ENCODE measurements at regions not wholly inside any gene's neighbourhood (a gene's known extent, or its start where the extent isn't known, plus 50 kb on each side); places are given as distances from the start of the nearest gene placed in this dataset.

GRCh38 chr3:16816048-16816780 lies 68.5 kb upstream of the PLCL2 start:
- Mint-ChIP-seq H3K4me3 (no peak overlapping the region), H3K27ac (no peak overlapping the region), H3K27me3 (peaks cover 17% of the 10 kb centered on the region), H3K36me3 (ENCODE audit: low read depth) (no peaks in the 10 kb centered on the region), H3K4me1 (peaks cover 6% of the 10 kb centered on the region), H3K9me3 (peaks cover 15% of the 10 kb centered on the region)
- DNase-seq = no peak
- intact Hi-C loops (cut with micrococcal nuclease) = no loop called here

DNA sequence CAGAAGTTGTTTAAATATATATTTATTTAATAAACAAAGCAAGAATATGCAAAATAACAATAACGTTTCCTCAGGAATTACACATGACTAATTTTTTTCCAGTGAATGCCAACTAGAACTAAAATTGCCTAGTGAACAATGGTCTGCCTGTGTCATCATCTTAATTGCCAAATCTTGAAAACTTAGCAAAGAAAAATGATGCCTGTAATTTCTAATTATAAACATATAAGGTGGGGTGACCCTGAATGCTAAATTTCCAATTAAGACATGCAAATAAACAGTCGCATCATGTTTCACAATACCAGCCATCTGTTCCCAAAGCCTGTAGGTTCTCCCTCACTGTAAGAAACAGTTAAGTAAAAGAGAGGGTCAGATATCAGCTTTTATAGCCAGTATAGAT lies 67.6 kb upstream of the PLCL2 start:
- H3K9me3 Mint-ChIP-seq = peaks cover 20% of the 10 kb centered on the region
- H3K27ac Mint-ChIP-seq = no peak overlapping the region
- DNase-seq = no peak
- H3K36me3 Mint-ChIP-seq (ENCODE audit: low read depth) = no peaks in the 10 kb centered on the region
- H3K4me1 Mint-ChIP-seq = peaks cover 7% of the 10 kb centered on the region
- peaks cover 24% of the 10 kb centered on the region for H3K27me3 Mint-ChIP-seq
- intact Hi-C loops (cut with micrococcal nuclease) = no loop called here
- H3K4me3 Mint-ChIP-seq = no peak overlapping the region

- no peaks in the 10 kb centered on the region for H3K36me3 Mint-ChIP-seq (ENCODE audit: low read depth)
- H3K27me3 Mint-ChIP-seq = peaks cover 23% of the 10 kb centered on the region
- peaks cover 18% of the 10 kb centered on the region for H3K9me3 Mint-ChIP-seq
- no peak for DNase-seq
- H3K4me1 Mint-ChIP-seq = peaks cover 8% of the 10 kb centered on the region
- intact Hi-C loops (cut with micrococcal nuclease) = no loop called here
- no peak overlapping the region for H3K27ac Mint-ChIP-seq
- H3K4me3 Mint-ChIP-seq = no peak overlapping the region
Observed at GRCh38 chr3:16818194-16818593, 66.6 kb upstream of the PLCL2 start.

DNA sequence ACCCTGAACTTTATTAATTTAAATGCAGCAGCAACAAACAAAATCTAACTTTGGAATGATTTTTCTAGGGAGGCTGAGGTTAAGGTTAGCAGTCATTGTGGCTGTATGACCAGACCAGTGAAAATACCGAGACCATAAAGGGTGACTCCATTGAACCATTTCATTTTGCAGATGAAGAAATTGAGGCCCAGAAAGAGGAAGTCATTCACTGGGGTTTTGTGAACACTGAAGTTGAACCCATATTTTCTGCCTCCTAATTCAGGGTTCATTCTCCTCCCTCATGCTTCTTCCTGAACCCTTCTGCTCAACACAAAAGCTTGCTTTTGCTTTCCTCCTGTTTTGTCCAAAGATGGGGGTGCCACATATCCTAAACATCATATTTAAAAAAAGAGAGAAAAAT lies 65.8 kb upstream of the PLCL2 start:
- no peaks in the 10 kb centered on the region for H3K36me3 Mint-ChIP-seq (ENCODE audit: low read depth)
- no peak overlapping the region for H3K27ac Mint-ChIP-seq
- H3K4me1 Mint-ChIP-seq = peaks cover 13% of the 10 kb centered on the region
- no peak overlapping the region for H3K4me3 Mint-ChIP-seq
- DNase-seq = no peak
- H3K27me3 Mint-ChIP-seq = peaks cover 24% of the 10 kb centered on the region
- intact Hi-C loops (cut with micrococcal nuclease) = no loop called here
- H3K9me3 Mint-ChIP-seq = peaks cover 17% of the 10 kb centered on the region

DNA sequence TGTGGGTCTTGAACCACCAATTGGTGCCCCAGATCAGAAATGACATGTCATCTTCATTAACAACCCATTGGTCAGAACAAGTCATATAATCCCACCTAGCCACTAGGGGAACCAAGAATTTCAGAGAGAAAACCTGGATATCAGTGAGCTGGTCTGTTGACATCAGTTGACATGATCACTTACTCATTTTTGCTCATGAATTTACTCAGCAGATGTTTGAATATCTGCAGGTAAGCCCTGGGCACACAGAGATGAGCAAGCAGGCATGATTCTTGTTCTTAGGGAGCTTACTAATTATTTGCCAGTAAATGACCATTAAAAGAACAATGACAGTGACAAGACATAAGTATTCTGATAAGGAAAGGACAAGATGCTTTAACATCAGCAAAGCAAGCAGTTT lies 64.3 kb upstream of the PLCL2 start:
- no peak for DNase-seq
- no peak overlapping the region for H3K4me3 Mint-ChIP-seq
- H3K27me3 Mint-ChIP-seq = peaks cover 25% of the 10 kb centered on the region
- no peak overlapping the region for H3K27ac Mint-ChIP-seq
- peaks cover 23% of the 10 kb centered on the region for H3K4me1 Mint-ChIP-seq
- no peaks in the 10 kb centered on the region for H3K36me3 Mint-ChIP-seq (ENCODE audit: low read depth)
- intact Hi-C loops (cut with micrococcal nuclease) = loop anchor here (5.0 to 10.0 kb wide), 2 partner anchors 227 to 334 kb away; no protein-coding TSS in a partner anchor
- peaks cover 13% of the 10 kb centered on the region for H3K9me3 Mint-ChIP-seq

GRCh38 chr3:16821053-16821452 lies 63.7 kb upstream of the PLCL2 start:
- intact Hi-C loops (cut with micrococcal nuclease) = loop anchor here (5.0 to 10.0 kb wide), 2 partner anchors 226 to 334 kb away; no protein-coding TSS in a partner anchor
- Mint-ChIP-seq H3K4me3 (no peak overlapping the region), H3K9me3 (peaks cover 13% of the 10 kb centered on the region)

GRCh38 chr3:16824081-16824696 lies 60.6 kb upstream of the PLCL2 start:
- peak; percentile 72 for DNase-seq
- intact Hi-C loops (cut with micrococcal nuclease) = loop anchor here (2.0 to 10.0 kb wide), 4 partner anchors 19 to 331 kb away; partner anchors contain the start of gene PLCL2
- peaks cover 24% of the 10 kb centered on the region for H3K4me1 Mint-ChIP-seq
- H3K27ac Mint-ChIP-seq = no peak overlapping the region
- H3K4me3 Mint-ChIP-seq = peak overlapping the region; percentile 3
- no peaks in the 10 kb centered on the region for H3K36me3 Mint-ChIP-seq (ENCODE audit: low read depth)
- H3K9me3 Mint-ChIP-seq = peaks cover 9% of the 10 kb centered on the region
- H3K27me3 Mint-ChIP-seq = peaks cover 22% of the 10 kb centered on the region

More at GRCh38 chr3:16821053-16821452, 63.7 kb upstream of the PLCL2 start:
- Mint-ChIP-seq H3K36me3 (ENCODE audit: low read depth) (no peaks in the 10 kb centered on the region), H3K27ac (no peak overlapping the region), H3K27me3 (peaks cover 28% of the 10 kb centered on the region), H3K4me1 (peaks cover 22% of the 10 kb centered on the region)
- DNase-seq = no peak

GRCh38 chr3:16825617-16826204 lies 59.0 kb upstream of the PLCL2 start:
- H3K4me1 Mint-ChIP-seq = peaks cover 24% of the 10 kb centered on the region
- no peak for DNase-seq
- peaks cover 16% of the 10 kb centered on the region for H3K27me3 Mint-ChIP-seq
- intact Hi-C loops (cut with micrococcal nuclease) = loop anchor here (2.0 to 10.0 kb wide), 5 partner anchors 17 to 407 kb away; partner anchors contain the start of gene PLCL2
- H3K9me3 Mint-ChIP-seq = peaks cover 5% of the 10 kb centered on the region
- no peak overlapping the region for H3K4me3 Mint-ChIP-seq
- H3K36me3 Mint-ChIP-seq (ENCODE audit: low read depth) = no peaks in the 10 kb centered on the region
- no peak overlapping the region for H3K27ac Mint-ChIP-seq

- peaks cover 16% of the 10 kb centered on the region for H3K4me1 Mint-ChIP-seq
- peaks cover 9% of the 10 kb centered on the region for H3K27me3 Mint-ChIP-seq
- H3K9me3 Mint-ChIP-seq = no peaks in the 10 kb centered on the region
- no peak overlapping the region for H3K4me3 Mint-ChIP-seq
- no peak overlapping the region for H3K27ac Mint-ChIP-seq
- DNase-seq = peak; percentile 84
- intact Hi-C loops (cut with micrococcal nuclease) = loop anchor here (5.0 to 10.0 kb wide), 3 partner anchors 232 to 403 kb away; no protein-coding TSS in a partner anchor
- no peaks in the 10 kb centered on the region for H3K36me3 Mint-ChIP-seq (ENCODE audit: low read depth)
Observed at GRCh38 chr3:16828815-16829214, 55.9 kb upstream of the PLCL2 start.

- H3K27ac Mint-ChIP-seq = no peak overlapping the region
- peaks cover 8% of the 10 kb centered on the region for H3K27me3 Mint-ChIP-seq
- intact Hi-C loops (cut with micrococcal nuclease) = no loop called here
- H3K9me3 Mint-ChIP-seq = no peaks in the 10 kb centered on the region
- H3K4me1 Mint-ChIP-seq = peaks cover 3% of the 10 kb centered on the region
- H3K36me3 Mint-ChIP-seq (ENCODE audit: low read depth) = no peaks in the 10 kb centered on the region
- no peak for DNase-seq
- H3K4me3 Mint-ChIP-seq = no peak overlapping the region
Observed at GRCh38 chr3:16831846-16832245, 52.9 kb upstream of the PLCL2 start.

DNA sequence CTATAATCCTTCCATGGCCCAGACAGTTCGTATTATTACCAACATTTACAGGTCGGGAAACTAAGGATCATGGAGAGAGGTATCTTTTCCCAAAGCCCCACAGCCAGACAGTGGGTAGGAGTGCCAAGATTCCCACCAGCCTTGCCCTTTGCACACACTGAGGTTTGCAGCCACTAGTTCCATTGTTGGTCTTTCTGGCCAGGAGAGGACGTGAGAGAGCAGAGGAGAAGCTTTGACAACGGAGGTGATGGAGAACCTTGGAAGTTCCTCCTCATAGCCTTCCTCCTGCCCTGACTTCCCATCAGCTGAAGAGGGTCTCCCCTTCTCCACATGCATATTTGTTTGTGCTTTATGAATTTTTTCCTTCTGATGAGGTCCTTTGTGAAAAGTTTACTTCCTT lies 50.5 kb upstream of the PLCL2 start:
- no peak overlapping the region for H3K27ac Mint-ChIP-seq
- peak; percentile 43 for DNase-seq
- peaks cover 8% of the 10 kb centered on the region for H3K27me3 Mint-ChIP-seq
- no peaks in the 10 kb centered on the region for H3K36me3 Mint-ChIP-seq (ENCODE audit: low read depth)
- H3K4me3 Mint-ChIP-seq = no peak overlapping the region
- peaks cover 20% of the 10 kb centered on the region for H3K4me1 Mint-ChIP-seq
- H3K9me3 Mint-ChIP-seq = no peaks in the 10 kb centered on the region
- intact Hi-C loops (cut with micrococcal nuclease) = no loop called here

DNA sequence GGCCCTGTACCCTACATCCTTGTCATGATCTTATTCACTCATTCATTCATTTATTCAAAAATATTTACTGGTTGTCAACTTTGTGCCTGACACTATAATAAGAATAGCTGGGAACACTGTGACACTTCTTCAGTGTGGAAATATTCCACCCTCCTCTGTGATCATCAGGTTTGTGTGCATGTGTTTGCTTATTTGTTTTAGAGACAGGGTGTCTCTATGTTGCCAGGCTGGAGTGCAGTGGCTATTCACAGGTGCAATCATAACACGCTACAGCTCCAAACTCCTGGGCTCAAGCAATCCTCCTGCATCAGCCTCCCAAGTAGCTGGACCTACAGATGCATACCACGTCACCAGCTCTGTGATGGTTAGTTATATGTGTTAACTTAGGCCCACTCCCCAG lies 50.0 kb upstream of the PLCL2 start:
- intact Hi-C loops (cut with micrococcal nuclease) = no loop called here
- H3K9me3 Mint-ChIP-seq = no peaks in the 10 kb centered on the region
- H3K27me3 Mint-ChIP-seq = peaks cover 8% of the 10 kb centered on the region
- no peak overlapping the region for H3K27ac Mint-ChIP-seq
- peak; percentile 54 for DNase-seq
- no peaks in the 10 kb centered on the region for H3K36me3 Mint-ChIP-seq (ENCODE audit: low read depth)
- no peak overlapping the region for H3K4me3 Mint-ChIP-seq
- peaks cover 23% of the 10 kb centered on the region for H3K4me1 Mint-ChIP-seq
